ENCODE measurements at regions not wholly inside any gene's neighbourhood (a gene's known extent, or its start where the extent isn't known, plus 50 kb on each side); places are given as distances from the start of the nearest gene placed in this dataset.
A peak's percentile ranks its signal among the peaks of the same experiment; 100 is the strongest.

DNA sequence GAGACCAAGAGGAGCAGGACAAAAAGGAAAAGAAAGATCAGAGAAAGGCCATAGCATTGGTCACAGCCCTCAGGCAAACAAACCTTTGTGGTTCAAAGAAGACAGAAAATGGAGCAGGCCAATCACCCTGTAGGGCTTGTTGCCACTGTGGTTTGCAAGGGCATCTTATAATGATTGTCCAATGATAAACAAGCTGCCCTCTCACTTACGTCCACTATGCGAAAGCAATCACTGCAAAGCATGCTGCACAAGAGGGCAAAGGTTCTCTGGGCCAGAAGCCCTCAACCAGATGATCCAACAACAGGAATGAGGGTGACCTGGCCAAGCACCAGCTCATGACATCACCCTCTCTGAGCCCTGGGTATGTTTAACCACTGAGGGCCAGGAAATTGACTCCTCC lies 360.9 kb upstream of the HSFY2 start:
- DNase-seq: no peak

GRCh38 chrY:19130569-19131358 lies 357.2 kb upstream of the HSFY2 start:
- no peak for DNase-seq

GRCh38 chrY:19126889-19127288 lies 353.4 kb upstream of the HSFY2 start:
- no peak for DNase-seq

GRCh38 chrY:19124609-19125008 lies 351.1 kb upstream of the HSFY2 start:
- DNase-seq: no peak

DNA sequence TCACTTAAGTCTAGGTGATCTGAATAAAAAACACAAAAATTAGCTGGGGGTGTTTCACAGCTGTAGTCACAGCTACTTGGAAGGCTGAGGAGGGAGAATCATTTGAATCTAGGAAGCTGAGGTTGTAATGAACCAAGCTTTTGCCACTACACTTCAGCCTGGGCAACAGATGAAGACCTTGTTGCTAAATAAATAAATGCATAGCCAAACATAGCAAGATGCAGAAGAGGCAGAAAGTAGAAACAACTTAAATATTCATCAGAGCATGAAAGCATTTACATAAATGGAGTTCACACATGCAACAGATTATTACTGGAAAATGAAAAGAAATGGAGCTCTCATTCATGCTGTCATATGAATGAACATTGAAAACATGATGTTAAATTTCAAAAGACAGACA lies 348.9 kb upstream of the HSFY2 start:
- no peak for DNase-seq

- no peak for DNase-seq
These were observed 324.8 kb upstream of the HSFY2 start for GRCh38 chrY:19098349-19098748.

DNA sequence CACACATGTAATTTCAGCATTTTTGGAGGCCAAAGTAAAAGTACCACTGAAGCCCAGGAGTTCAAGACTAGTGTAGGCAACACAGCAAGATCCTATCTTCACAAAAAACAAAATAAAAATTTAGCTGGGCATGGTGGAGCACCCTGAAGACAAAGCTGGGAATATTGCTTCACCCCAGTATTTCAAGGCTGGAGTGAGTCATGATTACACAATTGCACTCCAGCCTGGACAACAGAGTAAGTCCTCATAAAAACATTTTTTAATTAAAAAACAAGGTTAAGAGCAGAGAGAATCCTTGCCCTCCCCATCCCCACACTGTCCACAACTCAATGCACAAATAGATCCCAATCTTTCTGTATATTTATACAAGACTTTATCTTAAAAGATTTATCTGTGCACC lies 321.9 kb upstream of the HSFY2 start:
- DNase-seq: no peak

- DNase-seq: no peak
These were observed 309.5 kb upstream of the HSFY2 start for GRCh38 chrY:19083006-19083405.

DNA sequence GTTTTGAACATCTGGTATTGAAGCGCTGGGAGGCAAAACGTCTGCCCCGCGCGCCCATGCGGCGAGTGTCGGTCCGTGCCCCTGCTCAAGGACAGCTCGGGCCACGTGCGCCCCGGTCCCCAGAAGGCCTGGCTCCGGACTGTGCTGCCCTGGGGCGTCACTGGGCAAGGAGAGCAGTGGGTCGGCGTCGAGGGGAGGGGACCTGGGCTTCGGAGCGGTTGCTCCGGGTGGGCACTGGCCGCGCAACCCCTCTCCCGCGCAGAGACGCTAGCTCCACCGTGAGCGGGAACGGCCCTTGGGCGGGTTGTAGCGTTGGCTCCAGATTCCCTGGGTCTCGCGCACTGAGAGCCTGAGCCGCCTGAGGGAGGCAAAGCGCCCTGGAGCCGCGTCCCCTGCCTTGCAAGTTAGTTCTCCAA lies 304.2 kb upstream of the HSFY2 start:
- DNase-seq: no peak

GRCh38 chrY:19076846-19077697 lies 303.5 kb upstream of the HSFY2 start:
- DNase-seq: no peak

- DNase-seq: peak; percentile 0
These were observed 302.1 kb upstream of the HSFY2 start for GRCh38 chrY:19075471-19076253.

DNA sequence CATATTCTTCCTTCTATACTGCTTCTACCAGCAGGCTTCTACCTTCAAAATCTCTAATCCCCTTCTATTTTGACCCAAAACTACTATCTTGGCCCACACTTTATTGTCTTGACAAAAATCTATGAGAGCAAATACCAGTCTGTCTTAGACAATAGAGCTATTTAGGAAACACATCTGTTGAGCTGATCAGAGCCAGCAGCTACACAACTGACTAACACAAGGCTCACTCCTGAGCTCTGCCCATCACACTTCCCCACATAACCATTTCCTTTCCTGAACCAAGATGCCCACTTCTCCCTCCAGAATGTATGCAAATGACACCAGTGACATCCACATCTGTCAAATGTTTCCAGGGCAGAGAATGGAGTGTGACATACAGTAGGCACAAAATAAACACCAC lies 293.9 kb upstream of the HSFY2 start:
- no peak for DNase-seq

DNA sequence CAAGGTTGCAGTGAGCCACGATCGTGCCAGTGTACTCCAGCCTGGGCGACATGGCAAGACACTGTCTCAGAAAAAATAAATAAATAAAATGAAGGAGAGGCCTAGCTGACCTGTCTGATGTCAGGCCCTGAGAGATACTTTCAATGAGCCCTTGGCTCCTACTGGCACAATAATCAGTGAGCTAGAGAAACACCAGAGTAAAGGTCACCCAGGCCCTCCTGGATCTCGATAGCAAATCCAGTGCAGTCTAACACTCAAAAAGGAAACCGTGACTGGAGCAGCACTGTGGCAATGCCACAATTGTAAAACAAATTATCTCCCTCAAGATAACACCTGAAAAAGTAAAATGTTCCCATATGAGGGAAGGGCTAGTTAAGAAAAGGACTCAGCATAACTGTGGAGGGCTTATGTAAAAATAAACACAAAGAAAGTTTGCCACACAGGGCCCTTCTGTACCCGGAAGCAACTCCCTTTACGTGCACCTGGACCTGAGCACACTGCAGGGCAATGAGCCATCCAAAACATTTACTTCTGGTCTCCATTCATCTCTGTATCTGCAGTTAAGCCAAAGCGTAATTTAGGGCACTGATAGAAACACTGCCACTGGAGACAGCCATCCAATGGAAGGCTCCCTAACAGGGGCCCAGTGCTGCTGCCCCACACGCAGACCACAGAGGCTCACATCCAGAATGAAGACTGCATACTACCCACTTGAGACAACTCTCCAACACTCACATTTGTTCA lies 293.1 kb upstream of the HSFY2 start:
- DNase-seq: no peak

DNA sequence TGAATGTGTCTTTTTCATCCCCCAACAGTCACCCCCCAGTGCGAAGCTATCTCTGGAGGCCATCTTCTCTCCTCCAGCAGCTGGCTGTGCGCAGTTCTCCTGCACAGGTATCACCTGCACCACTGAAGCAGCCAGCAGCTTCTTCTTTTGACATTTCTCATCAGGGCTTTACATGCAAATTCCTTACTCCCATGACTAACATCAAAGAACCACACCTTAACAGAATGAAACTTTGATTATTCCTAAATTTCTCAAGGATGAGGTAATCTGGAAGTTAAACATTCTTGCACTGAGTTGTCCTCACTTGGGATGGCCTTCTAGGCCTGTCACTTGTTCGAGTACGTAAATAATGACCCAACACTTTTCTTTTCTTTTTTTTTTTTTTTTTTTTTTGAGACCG lies 291.6 kb upstream of the HSFY2 start:
- DNase-seq: no peak

DNA sequence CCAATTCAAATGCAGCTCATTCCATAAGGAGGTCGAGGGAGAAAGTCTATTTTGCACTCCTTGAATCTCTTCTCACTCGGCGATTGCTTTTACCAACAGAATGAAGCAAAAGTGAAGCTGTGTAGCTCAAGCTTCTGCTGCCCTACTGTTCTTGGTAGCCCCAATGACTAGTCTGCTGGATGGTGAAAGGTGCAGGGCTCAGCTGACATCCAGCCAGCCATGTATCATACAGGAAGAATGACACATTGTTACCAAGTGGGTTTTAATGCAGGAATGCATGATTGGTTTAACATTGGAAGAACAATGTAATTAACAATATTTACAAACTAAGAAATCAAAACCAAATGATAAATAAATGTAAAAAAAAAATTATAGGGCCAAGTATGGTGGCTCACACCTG lies 286.2 kb upstream of the HSFY2 start:
- no peak for DNase-seq

DNA sequence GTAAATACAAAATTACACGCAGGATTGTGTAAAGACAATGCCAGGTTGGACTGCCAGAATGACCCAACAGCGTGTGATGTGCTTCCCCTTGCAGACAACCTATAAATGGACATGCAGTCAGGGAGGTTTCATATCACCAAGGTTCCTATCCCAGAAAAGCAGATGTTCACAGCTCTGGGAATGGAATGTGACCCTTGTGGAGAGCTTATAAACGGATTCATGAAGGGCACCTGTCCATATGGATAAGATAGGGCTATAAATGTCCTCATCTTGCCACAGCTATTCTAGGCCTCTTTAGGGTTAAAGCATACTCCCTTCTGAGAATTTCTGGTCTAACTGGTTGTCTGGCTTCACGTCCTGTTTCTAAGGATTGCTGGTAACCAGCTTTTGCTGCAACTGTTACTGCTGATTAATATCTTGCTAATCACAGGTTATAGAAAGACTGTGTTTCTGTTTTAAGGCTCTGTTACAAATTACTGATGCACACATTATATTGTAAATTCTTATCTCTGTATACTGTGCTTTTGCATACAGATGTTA lies 285.4 kb upstream of the HSFY2 start:
- DNase-seq: no peak

GRCh38 chrY:19056138-19056469 lies 282.6 kb upstream of the HSFY2 start:
- no peak for DNase-seq

DNA sequence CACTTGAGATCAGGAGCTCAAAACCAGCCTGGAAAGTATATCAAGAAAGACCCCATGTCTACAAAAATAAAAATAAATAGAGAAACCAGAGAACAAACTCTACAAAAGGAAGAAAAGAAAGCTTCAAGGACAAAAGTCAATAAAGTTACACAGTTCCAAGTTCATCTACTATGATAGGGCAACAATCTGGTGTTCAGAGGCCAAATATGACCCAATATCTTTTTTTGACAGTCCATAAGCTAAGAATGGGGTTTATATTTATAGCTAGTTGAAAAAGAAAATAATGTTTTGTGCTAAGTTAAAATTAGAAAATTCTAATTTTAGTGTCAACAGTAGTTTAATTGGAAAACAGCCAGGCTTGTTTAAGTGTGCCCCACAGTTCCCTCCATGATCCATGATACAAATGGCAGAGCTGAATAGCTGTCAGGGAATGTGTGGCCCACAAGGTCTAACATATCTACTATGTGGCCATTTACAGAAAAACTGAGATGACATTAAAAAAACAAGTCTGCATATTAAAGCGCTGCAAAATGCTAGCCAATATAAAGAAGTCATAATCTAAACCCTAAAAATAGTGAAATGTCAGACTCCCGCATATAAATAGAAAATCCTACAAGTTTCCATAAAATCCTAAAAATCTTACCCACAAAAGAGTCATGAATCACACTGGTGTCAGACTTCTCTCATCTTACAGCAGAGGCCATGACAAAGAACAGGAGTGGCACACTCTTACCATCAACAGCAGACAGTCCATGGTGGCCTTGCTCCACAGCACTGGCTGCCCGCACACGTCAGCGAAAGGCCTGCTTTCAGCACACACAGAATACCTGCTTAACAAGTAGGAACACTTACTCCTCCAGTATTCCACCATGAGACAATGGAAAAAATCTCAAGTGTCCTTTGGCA lies 281.9 kb upstream of the HSFY2 start:
- DNase-seq: no peak

DNA sequence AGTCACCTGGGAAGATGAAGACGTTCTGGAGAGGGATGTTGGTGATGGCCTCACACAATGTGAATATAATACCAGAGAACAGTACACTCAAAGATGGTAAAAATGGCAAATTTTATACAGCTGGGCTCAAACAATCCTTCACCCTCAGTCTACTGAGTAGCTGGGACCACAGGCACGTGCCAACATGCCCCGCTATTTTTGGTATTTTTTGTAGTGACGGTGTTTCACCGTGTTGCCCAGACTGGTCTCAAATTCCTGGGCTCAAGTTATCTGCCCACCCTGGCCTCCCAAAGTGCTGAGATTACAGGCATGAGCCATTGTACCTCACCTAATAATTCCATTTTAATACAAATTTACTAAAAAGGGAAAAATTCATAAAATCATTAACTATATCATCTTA lies 280.3 kb upstream of the HSFY2 start:
- DNase-seq: no peak

GRCh38 chrY:19051021-19051420 lies 277.5 kb upstream of the HSFY2 start:
- DNase-seq: no peak

- DNase-seq: no peak
These were observed 269.5 kb upstream of the HSFY2 start for GRCh38 chrY:19042984-19043442.

Data from NCI-H446 treated with DMSO at 0.1 percent for 48 hours (cell line).